DMS79 (cell line): ENCODE measurements at regions not wholly inside any gene's neighbourhood (a gene's known extent, or its start where the extent isn't known, plus 50 kb on each side); places are given as distances from the start of the nearest gene placed in this dataset.

Experiments
- DNase-seq: peaks from one replicate; lab custom pipeline; 2025; lab: John Stamatoyannopoulos, UW

DNA sequence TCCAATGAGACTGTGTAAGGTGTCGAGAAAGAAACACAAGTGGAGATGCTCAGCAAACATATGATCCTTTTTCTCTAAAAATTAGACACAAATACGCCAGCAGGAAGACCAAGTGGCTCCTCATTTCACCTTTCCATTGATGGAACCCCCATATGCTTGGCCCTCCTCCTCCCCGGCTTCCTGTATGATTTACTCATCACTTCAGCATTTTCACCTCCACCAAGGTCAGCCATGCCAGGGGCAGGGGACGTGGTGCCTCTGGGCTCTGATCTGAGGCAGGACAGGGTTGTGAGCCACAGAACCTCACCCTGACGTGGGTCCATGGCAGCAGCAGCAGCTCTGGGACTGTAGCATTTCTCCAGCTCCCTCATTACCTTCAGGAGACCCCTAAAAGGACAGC, 116.8 kb upstream of the PFKP start:
- DNase-seq, result no peak

DNA sequence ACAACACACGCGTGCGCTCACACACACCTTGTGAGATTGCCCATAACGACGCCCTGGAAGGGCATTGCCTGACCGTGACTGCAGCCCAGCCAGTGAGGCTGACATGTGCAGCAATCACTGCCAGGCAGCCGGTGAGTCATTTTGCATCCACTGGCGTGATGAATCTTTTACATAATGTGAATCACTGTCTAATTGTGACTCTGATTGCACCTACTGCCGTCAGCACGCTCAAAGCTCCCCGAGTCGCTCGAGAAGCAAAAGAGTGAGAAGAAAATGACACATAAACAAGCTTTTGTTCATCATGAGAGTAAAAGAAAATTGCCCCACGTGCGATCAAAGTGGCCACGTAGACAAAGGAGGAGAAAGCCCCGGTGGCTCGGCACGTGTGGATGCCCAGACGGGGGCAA, 117.4 kb upstream of the PFKP start:
- no peak for DNase-seq

DNA sequence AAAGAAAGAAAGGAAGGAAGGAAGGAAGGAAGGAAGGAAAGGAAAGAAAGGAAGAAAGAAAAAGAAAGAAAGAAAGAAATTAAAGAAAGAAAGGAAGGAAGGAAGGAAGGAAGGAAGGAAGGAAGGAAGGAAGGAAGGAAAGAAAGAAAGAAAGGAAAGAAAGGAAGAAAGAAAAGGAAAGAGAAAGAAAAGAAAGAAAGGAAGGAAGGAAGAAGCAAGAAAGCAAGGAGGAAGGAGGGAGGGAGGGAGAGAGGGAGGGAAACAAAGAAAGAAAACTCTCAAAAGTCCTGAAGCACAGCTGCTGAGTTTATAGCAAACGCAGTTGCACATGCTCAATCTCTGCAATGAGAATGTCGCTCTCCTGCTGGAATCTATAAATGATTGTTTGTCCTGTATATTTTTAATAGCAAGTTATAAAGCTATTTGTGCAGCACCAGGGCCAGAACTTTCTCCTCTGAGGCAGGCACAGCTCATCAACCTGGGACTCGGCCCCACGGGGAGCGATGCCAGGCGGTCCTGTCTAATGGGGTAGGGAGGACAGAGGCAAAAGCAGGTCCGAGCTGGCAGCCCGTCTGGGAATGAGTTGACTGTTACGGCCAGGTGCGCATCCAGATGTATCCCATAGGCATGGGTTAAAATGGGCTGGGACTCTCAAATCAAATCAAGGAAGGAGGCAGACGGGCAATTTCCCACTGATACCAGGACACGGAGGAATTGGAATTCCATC, 118.0 kb upstream of the PFKP start:
- no peak for DNase-seq

DNA sequence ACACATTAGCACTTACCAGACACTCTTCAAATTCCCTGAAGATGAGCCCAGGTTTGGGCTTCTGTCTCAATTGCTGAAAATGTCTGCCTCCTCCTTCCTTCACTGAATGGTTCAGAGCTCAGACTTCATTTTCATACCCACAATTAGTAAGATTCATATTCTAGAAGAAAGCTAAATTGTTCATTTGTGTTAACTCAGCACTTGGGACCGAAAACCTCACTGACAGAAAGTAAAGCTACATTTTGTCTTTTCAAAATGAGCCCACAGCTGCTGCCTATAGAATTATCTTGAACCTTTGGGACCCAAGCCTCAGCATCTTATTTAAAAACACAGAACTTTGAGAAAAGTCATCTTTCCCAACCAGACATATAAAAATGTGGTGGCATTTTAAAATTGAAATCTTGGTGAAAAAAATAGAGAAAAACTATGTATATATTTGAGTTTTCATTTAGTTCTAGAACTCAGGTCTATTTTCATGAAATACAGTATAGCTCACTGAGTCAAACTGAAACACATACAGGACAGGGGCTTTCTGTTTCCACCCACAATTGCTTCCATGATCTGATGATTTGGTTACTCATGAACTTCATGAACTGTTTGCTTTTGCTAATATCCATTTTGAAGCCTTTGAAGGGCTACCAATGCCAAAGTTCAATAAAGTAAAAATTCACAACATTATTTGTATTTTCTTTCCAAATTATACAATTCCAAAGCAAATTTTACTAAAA, 119.1 kb upstream of the PFKP start:
- DNase-seq, result no peak

DNA sequence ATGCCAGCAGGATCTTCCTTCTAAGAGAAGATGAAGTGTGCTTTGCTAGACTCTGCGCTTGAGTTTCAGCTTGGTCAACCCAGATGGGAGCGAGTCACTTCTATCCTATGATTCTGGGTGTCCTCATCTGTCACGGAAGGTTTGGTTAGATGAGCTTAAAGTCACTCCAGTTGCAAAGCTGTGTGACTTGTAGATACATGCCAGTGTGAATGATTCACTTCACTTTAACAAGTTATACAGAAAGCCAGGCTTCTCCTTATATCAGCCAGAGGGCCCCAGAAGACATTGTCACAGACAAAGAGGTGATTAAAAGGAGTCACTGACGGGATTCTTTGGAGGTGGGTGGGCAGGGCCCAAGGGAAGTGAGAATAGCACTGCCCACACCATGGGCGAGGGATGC, 122.6 kb upstream of the PFKP start:
- no peak for DNase-seq

DNA sequence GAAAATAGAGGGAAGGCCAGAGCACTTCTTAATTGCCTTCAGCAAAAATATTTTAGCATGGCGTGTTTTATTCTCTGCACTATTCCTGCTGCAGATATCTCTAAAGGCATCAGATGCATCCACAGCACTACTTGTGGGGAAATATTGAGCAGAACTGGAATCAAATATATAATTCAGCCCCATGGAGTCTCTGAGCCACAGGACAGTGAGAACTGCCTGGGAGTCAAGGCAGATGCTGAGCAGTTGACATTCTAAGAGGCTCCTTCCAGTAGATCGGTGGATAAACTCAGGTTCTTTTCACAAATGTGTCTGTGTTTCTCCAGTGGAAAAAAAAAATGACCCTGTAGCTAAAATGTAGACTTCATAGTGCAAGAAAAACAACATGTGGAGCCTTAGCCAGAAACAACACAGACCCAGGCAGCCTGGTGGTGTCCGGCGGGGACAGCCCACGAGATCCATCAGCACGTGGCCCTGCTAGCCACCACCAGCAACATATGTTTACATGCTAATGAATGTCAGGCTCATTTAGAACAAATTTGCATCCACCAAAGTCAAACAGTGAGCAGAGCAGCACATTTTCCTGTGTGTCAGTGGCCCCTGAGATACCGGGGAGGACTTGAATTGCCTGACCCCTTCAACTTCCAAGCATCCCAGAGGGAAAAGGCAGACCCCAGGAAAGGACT, 123.3 kb upstream of the PFKP start:
- DNase-seq, result no peak

DNA sequence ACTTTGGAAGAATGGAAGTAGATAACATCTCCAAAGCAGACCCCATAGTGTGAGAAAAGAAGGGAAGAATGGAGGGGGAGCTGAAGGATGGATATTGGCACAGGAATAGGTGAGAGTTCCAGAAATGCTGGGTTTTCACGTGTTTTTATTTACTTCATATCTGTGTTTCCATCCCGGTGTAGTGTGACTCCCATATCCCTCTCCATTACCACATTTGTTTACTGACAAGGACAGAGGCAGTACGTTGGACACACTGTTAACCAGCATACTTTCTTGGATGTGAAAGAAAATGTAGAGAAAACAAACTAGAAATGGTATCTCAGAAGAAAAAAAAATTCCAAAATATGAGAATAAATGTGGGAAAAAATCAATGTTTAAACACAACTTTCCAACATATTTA, 124.4 kb upstream of the PFKP start:
- no peak for DNase-seq

DNA sequence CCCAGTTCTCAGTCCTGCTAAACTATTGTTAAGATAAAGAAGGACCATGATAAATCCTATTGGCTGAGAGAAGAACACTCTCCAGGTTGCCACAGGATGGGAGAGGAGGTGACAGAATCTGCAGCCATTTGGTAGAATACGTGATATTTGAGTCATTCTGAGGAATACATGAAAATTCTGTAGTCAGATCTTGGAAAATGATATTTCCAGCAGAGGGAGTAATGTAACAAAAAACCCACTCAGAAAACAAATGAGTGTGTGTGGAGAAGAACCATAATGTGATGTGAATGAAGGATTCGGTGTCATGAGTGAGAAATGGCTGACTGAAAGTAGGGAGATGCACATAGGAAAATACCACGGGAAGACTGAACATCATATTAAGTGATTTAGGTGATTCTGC, 128.5 kb upstream of the PFKP start:
- no peak for DNase-seq

DNA sequence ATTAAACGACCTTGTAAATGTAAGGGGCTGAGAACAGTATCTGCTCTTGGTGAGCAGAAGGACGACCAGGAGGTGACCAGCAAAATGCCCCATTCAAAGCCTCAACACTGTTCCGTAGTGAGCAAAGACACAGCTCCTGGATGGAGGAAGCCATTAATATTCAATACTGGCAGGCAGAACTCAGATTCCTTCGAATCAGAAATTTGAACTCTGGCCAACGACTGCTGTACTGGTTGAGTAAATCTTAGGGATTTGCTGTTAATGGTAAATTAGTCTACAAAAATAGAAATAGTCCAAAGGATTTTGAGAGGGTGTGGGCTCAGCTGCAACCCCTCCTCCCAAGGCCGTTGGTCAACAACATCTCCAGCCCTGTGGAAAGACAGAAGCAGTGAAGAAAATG, 130.5 kb upstream of the PFKP start:
- no peak for DNase-seq

DNA sequence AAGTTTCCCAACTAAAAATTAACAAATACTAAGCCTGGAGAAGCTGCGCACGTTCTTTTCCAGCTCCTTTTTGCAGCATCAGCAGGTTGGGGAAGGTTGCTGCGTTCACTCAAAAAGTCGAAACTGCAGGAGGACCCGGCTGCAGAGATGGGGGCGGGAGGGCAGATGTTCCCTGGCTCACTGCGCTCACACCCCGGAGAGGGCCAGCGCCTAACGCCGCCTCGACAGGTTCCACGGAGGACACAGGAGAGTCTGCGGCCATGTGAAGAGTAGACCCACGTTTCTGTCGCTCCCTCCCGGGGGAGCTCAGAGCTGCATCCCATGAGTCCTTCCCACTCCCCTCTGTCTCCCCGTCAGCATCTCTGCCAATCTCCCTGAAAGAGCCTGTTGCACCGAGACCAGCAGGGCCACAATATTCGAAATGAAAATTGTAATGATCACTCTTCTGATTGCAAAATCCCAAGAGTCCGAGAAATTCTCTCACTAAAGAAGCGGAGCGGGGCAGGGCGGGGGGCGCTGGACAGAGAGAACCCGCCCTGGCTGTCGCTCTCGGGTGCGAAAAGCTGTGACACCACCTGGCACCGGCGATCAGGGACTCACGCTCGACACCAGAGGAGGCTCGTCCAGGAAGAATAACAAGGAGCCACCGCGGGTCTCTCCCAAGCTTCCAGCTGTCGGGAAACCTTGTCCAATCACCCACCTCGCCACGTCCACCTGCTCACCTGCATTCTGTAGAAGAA, 131.5 kb upstream of the PFKP start:
- no peak for DNase-seq

DNA sequence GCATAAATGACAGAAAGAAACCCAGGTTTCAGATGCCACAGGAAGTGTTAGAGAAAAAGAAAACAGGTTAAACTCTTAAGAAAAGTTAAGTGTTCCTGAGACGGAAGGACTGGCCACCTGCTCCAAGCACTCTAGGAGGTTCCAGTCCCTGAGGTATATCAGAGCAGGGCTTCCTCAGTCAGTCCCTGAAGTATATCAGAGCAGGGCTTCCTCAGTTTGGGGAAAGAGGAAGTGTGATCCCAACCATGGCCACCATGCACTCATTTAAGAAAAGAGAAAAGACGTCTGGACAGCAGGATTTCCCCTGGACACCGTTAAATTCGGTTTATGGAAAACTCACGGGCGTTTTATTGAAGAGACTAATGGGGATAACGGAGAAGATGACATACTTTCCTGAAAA, 133.4 kb upstream of the PFKP start:
- DNase-seq, result no peak

DNA sequence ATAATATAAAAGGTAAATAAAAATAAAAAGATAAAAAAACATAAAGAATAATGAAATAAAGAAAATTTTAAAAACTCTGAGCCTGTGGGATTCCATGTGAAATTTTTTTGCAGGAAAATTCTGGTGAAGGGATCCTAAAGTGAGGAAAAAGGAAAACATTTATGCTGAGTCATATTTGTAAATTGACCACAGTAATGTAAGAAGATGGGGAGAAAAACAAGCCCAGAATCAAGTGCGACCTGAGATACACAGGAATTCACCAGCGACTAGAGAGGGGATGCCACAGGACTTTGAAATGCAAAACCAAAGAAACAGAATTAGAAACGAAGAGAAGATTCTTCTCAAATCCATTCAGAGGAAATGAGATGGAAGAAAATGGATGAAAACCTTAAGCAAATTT, 133.8 kb upstream of the PFKP start:
- no peak for DNase-seq

DNA sequence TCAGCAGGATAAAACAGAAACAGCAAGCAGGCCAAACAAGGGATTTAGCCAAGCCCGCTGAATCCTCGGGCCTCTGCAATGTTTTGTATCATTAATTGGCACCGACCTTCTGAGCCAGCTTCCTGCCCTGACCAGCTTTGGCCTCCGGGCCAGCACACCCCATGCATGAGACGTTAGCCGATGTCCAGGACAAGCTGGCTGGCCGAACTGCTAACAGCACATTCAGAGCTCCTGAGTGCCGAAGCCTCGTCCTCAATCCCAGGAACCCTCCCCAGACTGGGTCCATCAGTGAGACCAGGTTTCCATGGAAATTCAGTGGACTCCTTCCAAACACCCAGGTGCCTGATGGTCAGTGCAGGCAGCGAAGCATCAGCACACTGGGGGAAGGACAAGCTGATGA, 134.3 kb upstream of the PFKP start:
- no peak for DNase-seq

DNA sequence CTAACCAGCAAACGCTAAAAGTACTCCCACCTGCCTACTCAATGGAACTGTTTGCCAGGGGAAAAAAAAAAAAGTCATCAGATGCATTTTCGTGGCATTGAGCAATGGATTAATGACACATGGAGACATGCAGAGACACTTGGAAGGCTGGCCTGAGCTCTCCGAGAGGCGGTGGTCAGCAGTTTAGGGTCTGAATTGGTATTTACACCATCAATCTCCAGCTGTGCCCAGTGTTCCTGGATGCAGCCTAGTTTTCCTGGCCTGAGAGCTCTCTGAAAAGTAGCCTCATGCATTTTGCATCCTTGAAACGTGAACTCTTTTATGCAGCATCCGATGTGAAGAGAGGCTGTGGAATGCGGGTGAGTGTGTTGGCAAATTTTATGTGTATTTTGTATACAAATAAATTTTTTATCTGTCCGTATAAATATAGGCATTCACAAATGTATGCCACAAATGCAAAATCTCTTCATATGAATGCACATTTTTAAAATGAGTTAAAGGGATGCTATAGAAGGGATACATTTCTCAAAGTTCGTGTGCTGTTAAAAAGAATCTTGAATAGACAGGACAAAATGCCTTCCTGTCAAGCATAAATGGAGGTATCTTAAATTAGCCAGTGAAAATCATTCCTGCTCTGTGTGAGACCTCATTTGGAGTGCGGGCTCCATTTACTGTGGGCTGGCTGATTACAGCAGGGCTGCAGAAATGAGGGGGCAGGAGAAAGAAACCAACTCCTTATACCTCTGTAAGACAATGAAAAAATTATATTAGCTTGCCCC, 137.7 kb upstream of the PFKP start:
- DNase-seq, result no peak

DNA sequence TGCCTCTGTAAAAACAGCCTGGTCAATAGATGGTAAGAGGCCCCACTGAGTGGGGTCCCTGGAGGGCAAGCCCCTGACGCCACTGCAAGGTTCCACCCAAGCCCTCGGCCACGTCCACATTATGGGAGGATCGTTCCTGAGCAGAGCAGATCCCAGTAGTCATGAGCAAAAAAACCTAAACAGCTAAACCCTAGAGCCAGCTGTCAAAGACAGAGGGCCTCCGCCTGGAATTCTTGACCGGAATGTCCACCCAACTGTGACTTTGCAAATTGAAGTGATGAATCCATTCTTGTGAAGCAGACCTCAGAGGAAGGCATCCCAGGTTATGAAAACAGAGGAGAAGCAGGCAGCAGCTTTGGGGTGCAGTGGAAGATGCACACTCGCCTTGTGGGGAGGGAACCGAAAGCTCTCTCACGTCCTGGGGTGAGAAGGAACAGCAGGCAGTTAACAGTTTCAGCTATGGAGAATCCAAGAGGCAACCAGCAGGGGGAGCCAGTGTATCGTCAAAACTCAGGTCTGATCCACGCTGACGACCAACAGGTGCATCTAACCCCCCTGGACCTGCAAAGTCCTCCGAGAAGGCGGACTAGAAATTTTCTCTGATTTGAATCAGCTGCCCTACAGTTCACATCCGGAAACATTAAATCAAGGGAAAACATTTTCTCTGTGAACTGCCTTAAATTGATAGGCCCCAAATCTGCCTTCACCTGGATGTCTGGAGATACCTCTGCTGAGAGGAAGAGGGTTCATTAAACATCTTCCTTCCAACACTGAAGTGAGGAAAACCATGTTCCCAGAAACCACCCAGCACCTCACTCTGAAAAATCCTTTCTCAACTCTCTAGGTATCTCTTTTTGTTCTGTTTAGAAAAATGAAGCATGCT, 139.1 kb upstream of the PFKP start:
- no peak for DNase-seq

DNA sequence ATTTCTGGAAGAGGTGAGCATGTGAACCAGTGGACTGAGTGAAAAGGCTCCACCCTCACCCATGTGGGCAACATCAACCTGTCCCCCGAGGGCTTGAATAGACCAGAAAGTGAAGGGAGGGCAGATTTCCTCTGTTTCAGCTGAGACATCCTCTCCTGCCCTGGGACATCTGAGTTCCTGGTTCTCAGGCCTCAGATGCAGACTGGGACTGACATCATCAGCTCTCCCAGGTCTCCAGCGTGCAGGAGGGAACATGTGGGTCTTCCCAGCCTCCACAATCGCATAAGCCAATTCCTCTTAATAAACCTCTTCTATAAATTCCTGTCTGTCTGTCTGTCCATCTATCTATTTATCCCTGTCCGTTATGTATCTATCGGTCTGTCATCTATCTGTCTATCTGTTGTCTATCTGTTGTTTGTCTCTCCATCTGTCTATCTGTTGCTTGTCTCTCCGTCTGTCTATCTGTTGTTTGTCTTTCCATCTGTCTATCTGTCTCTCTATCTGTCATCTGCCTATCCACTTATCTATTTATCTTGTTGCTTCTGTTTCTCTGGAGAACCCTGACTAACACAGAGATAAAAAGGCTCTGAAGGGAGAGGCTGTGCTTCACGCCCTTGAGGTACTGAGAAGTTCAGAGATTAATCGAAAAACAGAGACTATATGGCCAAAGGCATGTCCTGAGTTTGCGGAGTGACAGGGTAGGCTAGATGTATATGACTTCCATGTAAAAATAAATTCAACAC, 140.3 kb upstream of the PFKP start:
- DNase-seq, result no peak

DNA sequence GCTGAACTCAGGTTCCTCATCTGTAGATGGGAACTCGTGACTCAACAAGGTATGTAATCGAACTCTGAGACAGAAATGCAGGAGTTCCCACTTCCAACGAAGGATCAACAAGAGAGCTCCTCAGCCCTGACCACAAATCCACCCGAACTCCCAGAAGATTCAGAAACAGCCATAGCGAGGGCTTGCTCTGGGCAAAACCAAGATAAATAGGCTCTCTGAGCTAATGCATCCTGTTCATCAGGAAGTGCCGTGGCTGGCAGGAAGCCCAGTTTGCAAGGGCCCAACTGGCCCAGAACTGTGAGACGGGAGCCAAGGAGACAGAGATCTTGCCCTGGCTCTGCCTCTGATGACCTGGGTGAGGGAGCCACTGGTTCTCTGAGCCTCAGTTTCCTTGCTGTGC, 141.7 kb upstream of the PFKP start:
- DNase-seq, result peak; percentile 7

DNA sequence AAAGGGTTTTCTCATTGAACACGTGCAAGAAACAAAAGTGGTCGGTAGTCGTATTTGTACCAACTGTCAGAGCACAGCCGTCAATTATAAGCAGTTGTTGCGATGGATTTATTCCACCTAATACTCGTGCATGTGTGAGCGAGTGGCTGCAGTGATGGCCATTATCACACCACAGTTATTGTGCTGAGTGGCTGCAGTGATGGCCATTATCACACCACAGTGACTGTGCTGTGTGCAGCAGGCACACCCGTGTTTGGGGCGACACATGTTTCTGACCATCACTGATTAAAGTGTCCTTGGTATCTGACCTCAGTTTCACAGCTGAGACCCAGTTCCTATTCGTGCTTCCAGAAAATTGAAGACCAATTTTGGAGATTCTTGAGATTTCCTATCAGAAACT, 142.9 kb upstream of the PFKP start:
- no peak for DNase-seq

DNA sequence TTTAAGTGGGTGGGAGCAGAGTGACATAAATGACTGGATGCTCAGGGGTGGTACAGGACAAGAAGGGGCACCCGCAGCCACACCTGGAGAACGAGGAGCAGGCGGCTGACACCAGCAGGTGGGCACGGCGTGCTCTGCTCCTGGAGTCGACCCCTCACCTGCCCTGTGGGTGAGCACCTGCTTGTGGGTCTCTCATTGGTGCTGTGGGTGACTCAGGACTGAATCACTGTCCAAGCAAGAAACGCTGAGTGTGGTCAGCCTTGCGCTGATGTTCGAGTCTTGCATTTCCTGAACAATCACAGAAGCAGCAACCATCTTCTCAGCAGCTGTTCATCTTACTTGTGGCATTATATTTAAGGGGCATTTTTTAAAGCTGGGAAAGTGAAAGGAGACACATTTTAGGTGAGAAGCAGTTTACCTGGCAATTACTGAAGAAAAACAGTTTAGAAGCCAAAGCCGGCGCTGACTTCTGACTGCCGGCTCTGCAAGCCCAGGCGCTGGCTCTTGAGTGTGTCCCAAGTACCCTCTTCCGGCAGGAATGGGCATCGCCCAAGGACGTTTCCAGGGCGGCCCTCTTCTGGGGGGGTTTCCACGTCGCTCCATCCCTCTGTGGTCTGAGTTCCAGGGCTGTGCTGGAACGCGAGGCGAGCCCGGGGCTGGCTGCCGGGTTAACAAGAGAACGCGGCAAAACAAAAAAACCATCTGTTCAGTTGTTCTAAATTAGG, 145.2 kb upstream of the PFKP start:
- no peak for DNase-seq
